Osteoblast (primary cell): ENCODE measurements at regions not wholly inside any gene's neighbourhood (a gene's known extent, or its start where the extent isn't known, plus 50 kb on each side); places are given as distances from the start of the nearest gene placed in this dataset.

Source experiments
- DNase-seq: peaks from one replicate; pipeline ENCODE4 v3.0.0; 2011; ENCODE audit warnings: low spot score, mixed read lengths; ENCODE audit not compliant: insufficient read length; ENCODE audit errors: missing footprints
- H2AFZ ChIP-seq: 2 replicates; pipeline ENCODE4 v1.6.0; 2011; ENCODE audit warnings: mild to moderate bottlenecking, low read length
- H3K27ac ChIP-seq: 2 replicates; pipeline ENCODE4 v1.5.1; 2011; ENCODE audit warnings: mild to moderate bottlenecking, low read depth, low read length, moderate library complexity
- H3K27me3 ChIP-seq: 2 replicates; pipeline ENCODE4 v1.6.0; 2012; ENCODE audit warnings: mild to moderate bottlenecking, control low read depth, inconsistent platforms, low read length, moderate library complexity; ENCODE audit not compliant: insufficient read depth
- H3K36me3 ChIP-seq: 2 replicates; pipeline ENCODE4 v1.5.1; 2011; ENCODE audit warnings: mild to moderate bottlenecking, low read length, control low read depth, moderate library complexity; ENCODE audit not compliant: insufficient read depth
- H3K4me1 ChIP-seq: 2 replicates; pipeline ENCODE4 v1.5.1; 2011; ENCODE audit warnings: mild to moderate bottlenecking, low read length, control low read depth, moderate library complexity; ENCODE audit not compliant: insufficient read depth
- H3K4me2 ChIP-seq: 2 replicates; pipeline ENCODE4 v1.6.0; 2011; ENCODE audit warnings: mild to moderate bottlenecking, low read length; ENCODE audit not compliant: insufficient read depth
- H3K4me3 ChIP-seq: fragments of 200-600 bp; sonication (generic); 3 replicates; pipeline ENCODE4 v1.5.1; 2012; ENCODE audit warnings: mild to moderate bottlenecking, low read length, inconsistent platforms; ENCODE audit not compliant: insufficient read depth
- H3K79me2 ChIP-seq: 2 replicates; pipeline ENCODE4 v1.6.0; 2012; ENCODE audit warnings: mild to moderate bottlenecking, low read length, control low read depth, inconsistent platforms; ENCODE audit not compliant: insufficient read depth
- H3K9me3 ChIP-seq: 2 replicates; pipeline ENCODE4 v1.5.1; 2011; ENCODE audit warnings: low read depth, low read length, control low read depth
- H4K20me1 ChIP-seq: 2 replicates; pipeline ENCODE4 v1.6.0; 2012; ENCODE audit warnings: mild to moderate bottlenecking, low read length, control low read depth; ENCODE audit not compliant: insufficient read depth
- CTCF ChIP-seq: IDR thresholded peaks from 2 replicates; pipeline ENCODE4 v1.5.1; 2011; ENCODE audit warnings: mild to moderate bottlenecking, low read depth, low read length, moderate library complexity; ENCODE audit errors: extremely low read depth

- H3K4me1 ChIP-seq = no peaks in the 10 kb centered on the region
- H2AFZ ChIP-seq = no peak overlapping the region
- H3K4me2 ChIP-seq = no peak overlapping the region
- no peaks in the 10 kb centered on the region for H3K9me3 ChIP-seq
- DNase-seq = no peak
- H3K4me3 ChIP-seq = no peak overlapping the region
- no peaks in the 10 kb centered on the region for H3K36me3 ChIP-seq
- no peak overlapping the region for H3K27ac ChIP-seq
- TF ChIP-seq CTCF = no peak
- H4K20me1 ChIP-seq = no peaks in the 10 kb centered on the region
- H3K79me2 ChIP-seq = no peaks in the 10 kb centered on the region
- H3K27me3 ChIP-seq = no peaks in the 10 kb centered on the region
These were observed 66.8 kb downstream of the SOX1 start for GRCh38 chr13:112133499-112134390.

GRCh38 chr13:112134391-112135075 is 67.6 kb downstream of the SOX1 start:
- no peaks in the 10 kb centered on the region for H3K79me2 ChIP-seq
- no peaks in the 10 kb centered on the region for H3K9me3 ChIP-seq
- TF ChIP-seq CTCF = no peak
- H3K36me3 ChIP-seq = no peaks in the 10 kb centered on the region
- no peak for DNase-seq
- no peak overlapping the region for H3K27ac ChIP-seq
- no peak overlapping the region for H3K4me2 ChIP-seq
- no peaks in the 10 kb centered on the region for H3K27me3 ChIP-seq
- H2AFZ ChIP-seq = no peak overlapping the region
- no peaks in the 10 kb centered on the region for H4K20me1 ChIP-seq
- H3K4me1 ChIP-seq = no peaks in the 10 kb centered on the region
- no peak overlapping the region for H3K4me3 ChIP-seq

- Histone ChIP-seq H3K4me3 (no peak overlapping the region), H4K20me1 (no peaks in the 10 kb centered on the region), H3K27ac (no peak overlapping the region), H3K36me3 (no peaks in the 10 kb centered on the region), H2AFZ (no peak overlapping the region), H3K4me2 (no peak overlapping the region), H3K27me3 (no peaks in the 10 kb centered on the region), H3K9me3 (no peaks in the 10 kb centered on the region), H3K79me2 (no peaks in the 10 kb centered on the region), H3K4me1 (no peaks in the 10 kb centered on the region)
- no peak for TF ChIP-seq CTCF
- no peak for DNase-seq
These were observed 69.1 kb downstream of the SOX1 start for GRCh38 chr13:112136095-112136494.

GRCh38 chr13:112137144-112137543 is 70.2 kb downstream of the SOX1 start:
- no peak overlapping the region for H2AFZ ChIP-seq
- no peaks in the 10 kb centered on the region for H3K27me3 ChIP-seq
- H3K79me2 ChIP-seq = no peaks in the 10 kb centered on the region
- H3K9me3 ChIP-seq = no peaks in the 10 kb centered on the region
- H3K4me3 ChIP-seq = no peak overlapping the region
- no peaks in the 10 kb centered on the region for H3K36me3 ChIP-seq
- DNase-seq = no peak
- no peaks in the 10 kb centered on the region for H3K4me1 ChIP-seq
- no peak for TF ChIP-seq CTCF
- no peaks in the 10 kb centered on the region for H4K20me1 ChIP-seq
- no peak overlapping the region for H3K4me2 ChIP-seq
- no peak overlapping the region for H3K27ac ChIP-seq
